22Rv1 (cell line): ENCODE measurements at regions not wholly inside any gene's neighbourhood (a gene's known extent, or its start where the extent isn't known, plus 50 kb on each side); places are given as distances from the start of the nearest gene placed in this dataset.

Experiments used
- H3K27ac ChIP-seq: fragments of 450-650 bp; 2 replicates; pipeline ENCODE4 v1.5.1; 2017
- ZFX ChIP-seq: fragments of 450-650 bp; IDR thresholded peaks from 2 replicates; pipeline ENCODE4 v1.6.1; 2017; ENCODE audit warnings: antibody characterized with exemption, borderline replicate concordance
- TF ChIP-seq, protein P1 (sequence below): fragments of 450-650 bp; IDR thresholded peaks from 2 replicates; pipeline ENCODE4 v1.5.1; 2017; ENCODE audit warnings: mild to moderate bottlenecking

DNA sequence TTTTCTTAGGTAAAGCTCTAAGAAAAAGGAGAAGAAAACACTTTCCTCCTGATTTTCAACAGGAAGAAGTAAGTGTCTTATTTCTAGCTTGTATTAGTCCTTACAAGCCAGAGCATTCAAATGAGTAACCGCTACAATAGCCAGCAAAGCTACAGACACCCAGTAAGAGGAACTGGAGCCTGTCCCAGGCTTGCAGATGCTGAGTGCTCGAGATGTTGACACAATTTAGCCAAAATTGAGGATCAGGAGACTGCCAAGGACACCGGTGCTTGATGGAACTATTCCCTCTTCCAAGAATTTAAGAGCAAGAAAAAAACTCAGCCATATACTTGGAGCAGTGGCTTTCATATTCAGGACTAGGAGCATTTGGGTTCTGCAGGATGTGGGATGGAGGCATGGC, 149.3 kb upstream of the DPP6 start:
- TF ChIP-seq, protein P1, sequence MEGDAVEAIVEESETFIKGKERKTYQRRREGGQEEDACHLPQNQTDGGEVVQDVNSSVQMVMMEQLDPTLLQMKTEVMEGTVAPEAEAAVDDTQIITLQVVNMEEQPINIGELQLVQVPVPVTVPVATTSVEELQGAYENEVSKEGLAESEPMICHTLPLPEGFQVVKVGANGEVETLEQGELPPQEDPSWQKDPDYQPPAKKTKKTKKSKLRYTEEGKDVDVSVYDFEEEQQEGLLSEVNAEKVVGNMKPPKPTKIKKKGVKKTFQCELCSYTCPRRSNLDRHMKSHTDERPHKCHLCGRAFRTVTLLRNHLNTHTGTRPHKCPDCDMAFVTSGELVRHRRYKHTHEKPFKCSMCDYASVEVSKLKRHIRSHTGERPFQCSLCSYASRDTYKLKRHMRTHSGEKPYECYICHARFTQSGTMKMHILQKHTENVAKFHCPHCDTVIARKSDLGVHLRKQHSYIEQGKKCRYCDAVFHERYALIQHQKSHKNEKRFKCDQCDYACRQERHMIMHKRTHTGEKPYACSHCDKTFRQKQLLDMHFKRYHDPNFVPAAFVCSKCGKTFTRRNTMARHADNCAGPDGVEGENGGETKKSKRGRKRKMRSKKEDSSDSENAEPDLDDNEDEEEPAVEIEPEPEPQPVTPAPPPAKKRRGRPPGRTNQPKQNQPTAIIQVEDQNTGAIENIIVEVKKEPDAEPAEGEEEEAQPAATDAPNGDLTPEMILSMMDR: no peak
- TF ChIP-seq ZFX: no peak
- H3K27ac ChIP-seq: no peak overlapping the region

DNA sequence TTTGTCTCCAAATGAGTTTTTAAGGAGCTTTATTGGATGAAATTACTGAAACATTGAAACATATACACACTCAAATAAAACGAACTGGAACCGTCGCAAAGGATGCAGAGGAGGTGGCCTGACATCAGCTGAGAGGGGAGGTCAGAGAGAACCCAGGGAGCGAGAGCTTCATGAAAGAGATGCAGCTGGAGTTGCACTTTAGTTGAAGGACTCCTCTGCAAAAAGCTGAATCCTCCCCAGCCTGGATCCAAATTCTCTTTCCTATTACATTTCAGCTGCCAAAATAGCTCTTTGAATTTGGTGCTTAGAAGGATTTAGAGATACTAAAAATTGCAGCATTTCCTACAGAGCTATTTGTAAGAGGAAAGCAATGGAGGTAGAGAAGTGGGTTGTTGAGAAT, 140.0 kb upstream of the DPP6 start:
- no peak overlapping the region for H3K27ac ChIP-seq
- TF ChIP-seq, protein P1: no peak
- no peak for TF ChIP-seq ZFX

DNA sequence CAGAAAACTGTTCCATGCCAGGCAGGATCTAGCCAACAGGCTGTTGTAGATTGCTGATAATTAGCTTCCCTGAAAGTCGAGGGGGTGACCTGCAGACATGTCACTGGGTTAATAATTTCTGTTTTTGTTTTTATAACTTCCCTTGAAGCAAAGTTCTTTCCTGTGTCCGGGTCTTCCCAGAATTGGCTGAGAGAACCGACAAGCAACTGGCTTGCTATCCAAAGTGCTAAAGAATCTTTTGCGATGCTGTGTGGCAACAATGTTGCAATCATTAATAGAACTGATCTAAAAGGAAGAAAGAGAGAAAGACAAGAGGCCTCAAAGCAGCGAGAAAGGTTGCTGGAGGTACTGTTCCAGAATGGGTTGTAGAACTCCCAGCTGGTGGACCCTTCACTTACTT, 132.1 kb upstream of the DPP6 start:
- no peak overlapping the region for H3K27ac ChIP-seq
- TF ChIP-seq, protein P1: no peak
- no peak for TF ChIP-seq ZFX

DNA sequence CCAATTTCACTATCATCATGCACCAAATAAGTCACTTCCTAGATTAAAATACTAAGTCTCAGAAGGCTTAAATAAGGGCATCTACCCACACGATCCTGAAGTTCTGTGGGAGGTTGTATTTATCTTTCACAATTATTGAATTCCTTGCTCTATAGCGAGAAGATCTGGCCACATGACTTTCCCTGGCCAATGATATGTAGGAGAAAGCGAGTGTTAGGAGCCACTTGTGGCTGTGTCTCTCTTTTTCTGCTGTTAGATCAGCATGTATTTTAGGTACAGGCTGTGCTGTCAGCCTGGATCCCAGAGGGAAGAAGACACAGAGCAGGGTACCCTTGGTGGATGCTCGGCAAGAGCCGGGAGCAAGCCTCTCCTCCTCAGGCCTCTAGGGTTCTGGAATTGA, 131.3 kb upstream of the DPP6 start:
- no peak overlapping the region for H3K27ac ChIP-seq
- TF ChIP-seq ZFX: no peak
- TF ChIP-seq, protein P1: no peak

DNA sequence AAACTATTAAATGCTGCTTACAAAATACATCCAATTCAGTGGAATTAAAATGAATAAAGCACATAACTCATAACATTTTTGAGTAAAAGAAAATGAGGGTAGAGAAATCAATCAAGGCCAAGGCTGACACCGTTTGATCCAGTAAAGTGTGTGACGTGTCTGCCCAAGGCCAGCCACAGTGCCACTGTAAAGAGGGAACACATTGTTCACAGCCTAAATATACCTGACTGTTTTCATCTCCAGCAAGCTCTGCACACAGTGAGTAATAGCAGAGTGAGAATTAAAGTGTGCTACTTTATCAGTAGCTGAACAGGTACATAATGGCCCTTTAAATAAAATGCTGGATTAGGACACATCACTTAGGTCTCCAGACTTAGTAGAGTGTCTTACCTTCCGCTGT, 130.8 kb upstream of the DPP6 start:
- no peak overlapping the region for H3K27ac ChIP-seq
- TF ChIP-seq ZFX: no peak
- TF ChIP-seq, protein P1: no peak

DNA sequence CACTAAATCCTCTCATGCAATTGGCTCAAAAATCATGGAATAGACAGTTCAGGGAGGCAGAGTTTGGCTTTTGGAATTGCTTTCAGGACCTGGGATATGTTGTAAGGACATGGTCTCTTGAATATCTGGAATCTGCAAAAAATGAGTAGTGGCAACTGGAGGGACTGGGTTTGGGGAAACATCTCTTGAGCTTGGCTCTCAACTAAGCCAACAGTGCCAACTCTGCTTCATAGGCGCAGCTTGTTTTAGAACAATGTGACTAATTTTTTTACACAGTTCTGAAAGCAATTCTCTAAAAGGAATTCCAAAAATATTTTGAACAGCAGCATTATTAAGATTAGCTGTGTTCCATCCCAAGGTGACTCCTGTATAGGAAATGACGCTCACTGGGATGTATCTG, 121.5 kb upstream of the DPP6 start:
- H3K27ac ChIP-seq: no peak overlapping the region
- TF ChIP-seq, protein P1: no peak
- TF ChIP-seq ZFX: no peak

DNA sequence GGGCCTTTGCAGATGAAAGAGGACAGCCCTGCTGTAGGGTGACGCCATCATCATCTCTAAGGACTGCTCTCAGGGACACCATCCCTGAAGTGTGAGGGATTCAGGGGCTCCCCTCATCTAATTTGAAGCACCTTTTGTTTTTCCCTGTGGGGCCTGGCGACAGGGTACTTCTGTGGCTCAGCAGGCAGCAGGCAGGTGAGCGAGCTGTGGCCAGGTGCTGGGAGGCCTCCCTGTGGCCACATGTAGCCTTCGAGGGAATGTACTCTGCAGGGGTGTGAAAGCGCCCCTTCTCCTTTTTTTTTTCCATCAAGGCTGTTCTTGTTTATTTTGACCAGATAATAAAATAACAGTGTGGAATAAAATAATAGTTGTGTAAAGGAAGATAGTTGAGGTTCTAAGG, 118.2 kb upstream of the DPP6 start:
- H3K27ac ChIP-seq: no peak overlapping the region
- TF ChIP-seq, protein P1: no peak
- TF ChIP-seq ZFX: no peak
